Cardiac fibroblast (primary cell): ENCODE measurements at regions not wholly inside any gene's neighbourhood (a gene's known extent, or its start where the extent isn't known, plus 50 kb on each side); places are given as distances from the start of the nearest gene placed in this dataset.

Experiments used
- DNase-seq, 2 donors: peaks; one replicate each; pipeline versions ENCODE4 v3.0.0 to v3.0.0-alpha.2; 2010; ENCODE audit warnings: low read depth in 2 of 2
- H3K4me3 ChIP-seq, 2 donors: replicated peaks in 1 of 2; 1 replicate in 1 of 2; 2 replicates in 1 of 2; pipeline ENCODE4 v1.5.1; 2011; ENCODE audit warnings: low read depth in 2 of 2, low read length in 2 of 2, mild to moderate bottlenecking in 2 of 2, moderate library complexity in 1 of 2
- CTCF ChIP-seq: IDR thresholded peaks from one replicate; pipeline ENCODE4 v1.5.1; 2011; ENCODE audit warnings: low read depth, mild to moderate bottlenecking, low read length, inconsistent platforms

- no peak for DNase-seq
- TF ChIP-seq CTCF = no peak
- H3K4me3 ChIP-seq = no peak overlapping the region
These were observed 113.2 kb downstream of the TSN start for GRCh38 chr2:121868652-121869051.

- no peak overlapping the region for H3K4me3 ChIP-seq
These were observed 113.9 kb downstream of the TSN start for GRCh38 chr2:121869363-121869762.

GRCh38 chr2:121869873-121870272, 114.4 kb downstream of the TSN start:
- TF ChIP-seq CTCF = no peak
- H3K4me3 ChIP-seq = no peak overlapping the region
- no peak for DNase-seq

More at GRCh38 chr2:121869363-121869762, 113.9 kb downstream of the TSN start:
- no peak for TF ChIP-seq CTCF
- DNase-seq = no peak

GRCh38 chr2:121872651-121873050, 117.2 kb downstream of the TSN start:
- no peak overlapping the region for H3K4me3 ChIP-seq
- TF ChIP-seq CTCF = no peak
- DNase-seq = no peak

GRCh38 chr2:121873864-121874263, 118.4 kb downstream of the TSN start:
- no peak overlapping the region for H3K4me3 ChIP-seq
- no peak for TF ChIP-seq CTCF
- DNase-seq = no peak

- TF ChIP-seq CTCF = no peak
- H3K4me3 ChIP-seq = no peak overlapping the region
- no peak for DNase-seq
These were observed 120.2 kb downstream of the TSN start for GRCh38 chr2:121875585-121876185.

GRCh38 chr2:121877366-121877765, 121.9 kb downstream of the TSN start:
- DNase-seq = no peak
- no peak overlapping the region for H3K4me3 ChIP-seq
- no peak for TF ChIP-seq CTCF
